H4 (cell line): ENCODE measurements at regions not wholly inside any gene's neighbourhood (a gene's known extent, or its start where the extent isn't known, plus 50 kb on each side); places are given as distances from the start of the nearest gene placed in this dataset.

Experiments
- DNase-seq: peaks from one replicate; pipeline ENCODE4 v3.0.0-alpha.2; 2015; ENCODE audit warnings: low spot score

DNA sequence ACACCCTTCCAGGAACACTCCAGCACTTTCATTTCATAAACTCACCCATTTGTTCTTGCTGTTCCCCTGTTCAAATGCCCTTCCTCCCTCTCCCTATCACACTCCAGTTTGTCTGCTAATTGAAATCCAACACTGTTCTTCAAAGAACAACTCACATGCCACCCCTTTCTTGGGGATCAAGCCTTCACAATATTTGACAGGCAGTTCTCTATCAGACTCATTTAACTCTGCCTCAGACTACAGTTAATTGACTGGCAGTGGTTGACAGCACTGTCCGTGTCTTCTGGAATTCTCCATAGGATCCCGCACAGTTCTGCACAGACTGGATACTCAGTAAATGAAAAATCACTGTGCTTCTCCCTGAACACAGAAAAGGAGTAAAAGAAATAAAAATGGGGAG, 87.8 kb downstream of the PMP22 start:
- no peak for DNase-seq

DNA sequence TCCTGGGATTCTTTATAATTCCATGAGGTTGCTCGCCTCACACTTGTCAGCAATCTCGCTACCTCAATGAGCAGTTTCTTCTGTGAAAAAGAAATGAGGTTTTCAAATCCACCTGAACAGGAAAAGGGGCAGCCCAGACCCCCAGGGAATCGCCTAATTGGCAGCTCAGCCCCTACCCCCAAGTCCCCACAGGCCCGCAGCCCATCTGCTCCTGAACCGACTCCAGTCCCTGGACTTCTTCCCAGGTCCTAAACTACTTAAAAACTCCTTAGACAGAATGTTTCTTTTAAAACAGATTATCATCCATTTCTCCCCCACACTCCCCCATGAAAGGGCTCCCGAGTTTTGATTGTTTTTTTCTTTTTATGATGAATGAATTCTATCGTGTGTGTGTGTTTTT, 89.8 kb downstream of the PMP22 start:
- DNase-seq, result no peak

DNA sequence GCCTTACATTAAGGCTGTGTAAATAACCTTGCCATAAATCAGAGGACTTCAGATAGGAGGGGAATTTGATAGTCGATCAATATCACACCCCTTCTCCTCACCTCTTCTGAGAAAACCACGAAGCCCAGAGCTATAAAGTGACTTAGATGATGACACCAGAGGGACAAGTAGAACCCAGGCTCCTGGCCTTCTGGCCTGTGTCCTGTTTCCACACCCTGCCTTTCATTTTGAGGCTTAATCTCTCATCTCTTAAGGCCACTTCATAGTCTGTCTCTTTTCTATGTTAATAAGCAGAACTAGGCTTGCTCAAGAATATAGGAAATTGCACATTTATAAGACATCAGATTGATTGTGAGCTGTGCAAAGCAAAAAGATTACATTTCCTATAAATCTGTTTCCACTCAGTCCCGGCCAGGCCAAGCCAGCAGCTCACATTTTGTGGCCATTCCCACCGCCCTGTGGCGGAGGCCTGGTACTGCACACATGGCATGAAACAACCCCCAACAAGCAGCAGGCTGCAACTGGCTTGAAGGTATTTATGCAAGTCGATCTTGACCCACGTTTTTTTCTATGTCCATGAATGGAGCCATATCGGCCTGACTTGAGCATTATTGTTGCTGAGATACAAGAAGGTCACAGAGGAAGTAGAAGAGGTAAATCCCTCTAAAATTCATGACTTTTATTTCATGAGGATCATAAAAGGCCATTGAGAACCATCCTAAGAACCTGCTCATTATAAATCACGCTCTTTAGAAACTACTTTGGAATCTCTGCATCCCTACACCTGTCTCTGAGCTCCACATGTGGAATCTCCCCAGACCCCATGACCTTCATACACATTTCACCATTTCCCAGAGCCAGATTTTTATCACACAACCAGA, 93.7 kb downstream of the PMP22 start:
- DNase-seq, result peak; percentile 74

DNA sequence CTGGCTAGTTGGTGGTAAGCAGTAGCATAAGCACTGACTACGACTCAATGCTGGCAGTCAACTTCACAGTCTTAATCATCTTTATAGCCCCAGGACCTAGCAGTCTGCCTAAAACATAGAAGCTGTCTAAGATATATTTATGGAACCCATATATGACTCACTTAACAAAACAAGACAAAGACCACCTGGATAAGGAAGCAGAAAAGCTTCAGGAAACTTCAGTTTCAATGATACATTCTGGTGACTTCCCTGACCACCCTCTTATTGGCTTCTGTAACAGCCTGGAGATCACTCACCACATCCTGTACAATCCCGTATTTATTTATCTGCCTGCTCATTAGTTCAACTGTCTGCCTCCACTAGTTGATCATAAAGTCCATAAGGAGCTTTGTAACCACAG, 95.5 kb downstream of the PMP22 start:
- peak; percentile 79 for DNase-seq

DNA sequence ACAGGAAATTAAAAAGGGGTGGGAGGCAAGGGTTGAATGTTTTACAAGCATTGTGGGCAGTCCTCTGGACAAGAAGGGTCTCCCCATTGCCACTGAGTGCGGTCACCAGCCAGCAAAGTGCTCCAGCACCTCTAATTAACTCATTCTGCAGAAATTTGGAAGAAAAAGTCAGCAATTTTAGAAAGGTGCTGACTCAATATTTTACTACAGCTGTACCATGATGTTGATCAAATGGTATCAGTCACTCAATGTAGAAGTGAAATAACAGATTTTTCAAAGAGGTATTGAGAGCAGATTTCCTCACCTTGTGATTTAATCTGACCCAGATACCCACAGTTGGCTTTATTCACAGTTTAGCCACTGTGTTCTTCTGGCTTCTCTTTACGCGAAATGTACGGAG, 96.7 kb downstream of the PMP22 start:
- DNase-seq, result no peak

DNA sequence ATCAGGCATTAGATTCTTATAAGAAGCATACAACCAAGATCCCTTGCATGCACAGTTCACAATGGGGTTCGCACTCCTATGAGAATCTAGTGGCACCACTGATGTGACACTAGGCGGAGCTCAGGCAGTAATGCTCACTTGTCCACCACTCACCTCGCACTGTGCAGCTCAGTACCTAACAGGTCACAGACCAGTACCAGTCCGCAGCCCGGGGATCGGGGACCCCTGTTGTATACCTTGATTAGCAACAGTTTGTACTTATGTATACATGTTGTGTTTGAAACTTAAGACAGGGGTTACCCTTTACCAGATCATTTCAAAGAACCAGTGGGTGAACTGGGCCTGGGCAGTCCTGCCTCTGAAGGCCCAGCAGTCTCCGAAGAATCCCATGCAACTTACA, 103.7 kb downstream of the PMP22 start:
- DNase-seq, result no peak

DNA sequence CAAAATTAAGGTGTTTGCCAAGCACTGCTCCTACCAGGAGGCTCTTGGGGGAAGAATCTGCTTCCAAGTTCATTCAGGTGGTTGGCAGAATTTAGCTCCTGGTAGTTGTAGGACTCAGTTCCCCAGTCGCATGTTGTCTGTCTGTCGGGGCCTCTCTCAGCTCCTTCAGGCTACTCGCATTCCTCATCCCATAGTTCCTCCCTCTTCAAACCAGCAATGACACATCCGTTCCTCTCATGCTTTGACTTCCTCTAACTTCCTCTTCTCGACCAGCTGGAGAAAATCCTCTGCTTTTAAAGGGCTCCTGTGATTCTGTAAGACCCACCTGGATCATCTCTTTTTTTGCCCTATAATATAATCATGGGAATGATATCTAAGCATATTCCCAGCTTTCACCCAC, 108.1 kb downstream of the PMP22 start:
- no peak for DNase-seq

DNA sequence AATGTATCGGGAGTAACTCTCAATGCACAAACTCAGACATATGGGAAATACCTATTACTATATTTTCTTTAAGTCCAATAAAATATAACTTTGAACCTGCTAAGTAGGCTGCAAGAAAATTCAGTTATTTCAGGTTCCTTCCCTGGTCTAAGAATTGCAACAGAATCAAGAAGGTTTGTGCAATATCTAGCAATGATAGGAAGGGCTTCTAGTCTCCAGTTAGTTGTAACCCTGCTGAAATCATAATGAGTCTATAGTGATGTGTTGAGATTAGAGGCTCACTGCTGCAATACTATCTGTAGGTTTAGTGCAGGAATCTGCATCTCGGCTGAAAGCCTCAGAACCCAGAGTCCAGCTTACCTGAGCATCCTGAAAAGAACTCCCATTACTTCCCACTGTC, 110.5 kb downstream of the PMP22 start:
- no peak for DNase-seq

DNA sequence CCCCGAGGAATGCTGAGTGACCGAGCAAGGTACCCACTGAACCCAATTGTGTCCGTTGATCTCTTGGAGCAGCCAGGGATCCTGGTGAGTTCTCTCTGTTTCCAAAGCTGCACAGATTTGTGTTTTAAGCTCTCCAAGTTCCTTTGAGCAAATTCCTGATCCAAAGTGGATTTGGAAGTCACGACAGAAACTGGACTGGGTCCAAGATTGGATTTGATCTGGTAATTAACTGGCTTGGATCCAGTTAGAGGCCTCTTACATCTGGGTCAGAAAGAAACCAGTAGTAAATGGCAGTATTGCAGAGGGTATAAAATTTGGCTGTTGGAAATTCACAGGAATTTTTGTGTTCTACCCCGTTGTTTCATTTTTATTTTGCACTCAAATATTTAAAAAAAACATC, 119.5 kb downstream of the PMP22 start:
- no peak for DNase-seq

DNA sequence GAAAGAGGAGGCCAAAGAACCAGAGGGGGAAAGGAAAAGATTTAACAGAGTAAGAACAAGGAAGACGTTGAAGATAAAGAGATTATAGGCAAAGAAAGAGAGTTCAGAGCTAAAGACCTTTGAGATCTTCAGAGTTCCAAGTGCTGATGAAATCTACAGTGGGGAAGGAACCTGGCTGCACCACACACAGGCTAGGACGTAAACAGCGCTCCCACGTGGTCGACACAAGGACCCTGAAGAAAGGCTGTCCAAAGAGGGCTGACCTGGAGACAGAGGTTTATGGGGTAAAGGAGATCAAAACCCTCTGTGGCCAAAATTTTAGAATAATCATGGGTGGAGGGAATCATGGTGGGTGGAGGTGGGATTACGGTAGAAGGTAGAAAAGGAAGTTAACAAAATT, 121.6 kb downstream of the PMP22 start:
- no peak for DNase-seq

DNA sequence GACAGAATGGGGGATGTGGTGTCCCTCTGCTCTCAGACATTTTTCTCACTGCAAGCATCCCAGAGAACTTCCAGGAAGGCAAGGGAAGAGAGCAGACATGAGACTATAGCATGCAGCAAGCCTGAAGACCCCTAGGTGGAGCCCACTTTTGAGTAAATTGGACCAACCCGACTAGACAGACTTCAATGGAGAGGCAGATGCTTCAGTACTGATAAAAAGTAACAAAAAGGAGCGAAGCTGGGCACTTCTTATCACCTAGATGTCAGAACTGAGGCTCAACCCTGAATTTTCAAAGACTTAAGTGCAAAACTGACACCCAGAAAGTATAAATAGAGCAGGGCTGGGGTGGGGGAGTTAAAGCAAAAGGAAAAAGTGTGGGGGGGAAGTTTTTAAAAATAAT, 130.8 kb downstream of the PMP22 start:
- DNase-seq, result no peak

DNA sequence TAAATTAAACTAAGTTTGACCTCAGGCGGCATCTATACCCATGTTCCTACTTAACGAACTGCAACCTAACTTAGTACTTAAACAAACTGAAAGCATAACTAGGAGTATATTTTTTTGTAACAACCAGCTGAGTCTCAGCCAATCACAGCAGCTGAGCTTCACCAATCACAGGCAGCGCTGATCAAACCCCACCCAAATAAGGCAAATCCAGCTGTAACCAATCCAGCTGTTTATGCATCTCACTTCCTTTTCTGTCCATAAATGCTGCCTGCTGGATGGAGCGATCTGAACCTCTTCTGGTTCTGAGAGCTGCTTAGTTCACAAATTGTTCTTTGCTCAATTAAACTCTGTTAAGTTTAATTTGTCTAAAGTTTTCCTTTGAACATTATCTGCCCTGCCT, 131.3 kb downstream of the PMP22 start:
- DNase-seq, result no peak

DNA sequence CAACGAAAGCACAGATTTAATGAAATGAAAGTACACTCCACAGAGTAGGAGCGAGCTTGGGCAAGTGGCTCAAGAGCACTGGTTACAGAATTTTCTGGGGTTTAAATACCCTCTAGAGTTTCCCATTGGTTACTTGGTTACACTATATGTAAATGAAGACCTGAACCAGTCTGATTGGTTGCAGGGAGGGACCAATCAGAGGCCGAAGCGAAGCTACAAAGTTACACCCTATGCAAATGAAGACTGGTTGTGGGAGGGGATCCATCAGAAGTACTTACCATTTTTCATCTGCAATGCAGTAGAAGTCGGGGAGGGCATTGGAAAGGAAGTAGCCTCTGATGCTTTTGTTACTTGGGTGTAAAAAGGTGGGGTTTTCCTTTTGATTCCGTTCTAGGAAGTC, 132.0 kb downstream of the PMP22 start:
- DNase-seq, result no peak

DNA sequence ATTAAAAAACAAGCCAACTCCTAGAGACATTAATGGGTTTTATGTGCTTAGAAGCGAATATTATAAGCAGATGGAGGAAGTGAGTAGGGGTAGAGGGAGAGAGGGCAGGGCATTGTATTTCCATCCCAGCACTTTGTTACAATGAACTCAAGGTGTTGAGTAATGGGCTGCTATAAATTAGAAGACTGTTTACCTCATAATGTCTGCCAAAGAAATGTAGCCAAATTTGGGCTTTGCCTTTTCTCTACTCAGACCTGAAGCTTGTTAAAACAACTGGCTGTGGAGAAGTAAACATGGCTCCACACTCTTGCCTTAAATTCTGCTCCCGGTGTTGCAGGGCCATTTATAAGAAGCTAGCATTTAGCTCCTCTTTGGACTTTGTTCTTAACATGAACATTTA, 134.7 kb downstream of the PMP22 start:
- no peak for DNase-seq

DNA sequence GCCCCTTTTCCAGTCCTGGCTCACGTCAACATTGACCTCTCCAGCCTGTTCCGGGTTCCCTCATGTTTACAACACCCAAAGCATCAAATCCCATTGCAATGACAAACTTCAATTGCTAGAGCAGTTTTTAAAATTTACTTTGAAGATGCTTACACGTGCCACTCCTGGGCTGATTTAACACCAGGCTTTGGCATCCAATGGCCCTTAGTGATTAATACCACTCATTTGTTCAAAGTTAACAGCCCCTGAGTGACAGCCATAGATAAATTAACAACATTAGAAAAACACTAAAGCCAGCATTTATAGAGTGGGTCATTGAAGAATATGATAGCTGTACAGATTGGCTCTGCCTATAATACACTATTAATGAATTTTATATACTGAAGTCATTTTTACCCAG, 135.1 kb downstream of the PMP22 start:
- DNase-seq, result no peak

DNA sequence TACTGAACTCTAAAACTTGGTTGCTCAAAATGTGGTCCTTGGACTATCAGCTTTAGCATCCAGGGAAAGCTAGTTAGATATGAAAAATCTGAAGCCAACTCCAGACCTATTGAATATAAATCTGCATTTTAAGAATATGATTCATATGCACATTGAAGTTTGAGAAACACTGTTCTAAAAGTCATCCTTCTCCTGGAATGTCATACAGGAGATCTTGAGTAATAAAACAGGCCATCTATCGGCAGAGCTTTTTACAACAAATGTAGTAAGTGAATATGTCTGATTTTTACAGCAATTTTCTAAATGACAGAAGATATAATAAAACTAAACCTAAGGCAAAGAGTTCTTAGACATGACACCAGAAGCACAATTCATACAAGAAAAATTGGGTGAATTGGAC, 140.4 kb downstream of the PMP22 start:
- no peak for DNase-seq

DNA sequence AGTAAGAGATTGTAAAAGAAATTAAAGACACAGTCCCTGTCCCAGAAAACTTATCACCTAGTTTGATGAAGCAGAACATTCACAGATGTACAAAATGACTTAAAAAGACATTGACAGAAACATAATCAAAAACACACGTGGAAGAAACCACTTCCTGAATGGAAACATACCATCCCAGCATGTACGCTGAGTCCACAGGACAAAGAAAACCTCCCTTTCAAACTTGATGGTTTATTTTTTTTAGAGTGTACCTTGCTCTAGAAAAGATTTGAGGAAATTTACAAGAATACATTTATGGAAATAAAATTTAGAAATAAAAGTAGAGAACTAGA, 140.9 kb downstream of the PMP22 start:
- DNase-seq, result no peak

DNA sequence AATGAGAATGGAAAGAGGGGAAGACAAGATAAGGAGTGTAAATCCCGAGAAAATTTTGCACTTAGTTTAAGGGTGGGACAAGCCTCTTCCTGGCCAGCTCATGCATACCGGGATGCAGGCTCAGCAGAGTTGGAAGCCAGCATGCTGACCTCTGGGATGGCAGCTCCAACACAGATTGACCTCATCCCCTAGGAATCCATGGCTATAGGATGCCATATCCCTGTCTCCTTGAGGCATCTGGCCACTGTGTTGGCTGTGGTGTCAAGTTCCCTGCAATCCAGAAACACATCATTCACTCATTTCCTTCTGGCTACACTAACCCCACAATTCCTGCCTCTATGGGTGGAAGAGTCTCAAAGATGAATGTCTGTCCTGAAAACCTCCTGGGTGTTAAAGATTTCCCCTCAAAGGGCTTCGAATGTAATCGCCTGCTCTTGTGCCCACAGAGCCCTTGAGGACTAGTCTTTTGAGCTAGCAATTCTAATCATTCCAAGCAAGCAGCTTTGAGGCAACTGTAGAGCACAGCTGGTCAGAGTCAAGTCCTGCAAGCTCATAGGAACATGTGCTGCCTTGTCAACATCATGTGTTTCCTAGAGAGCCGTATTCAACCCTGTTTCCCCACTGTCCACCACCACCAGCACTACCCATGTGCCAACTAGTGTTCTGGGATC, 141.4 kb downstream of the PMP22 start:
- DNase-seq, result peak; percentile 11

DNA sequence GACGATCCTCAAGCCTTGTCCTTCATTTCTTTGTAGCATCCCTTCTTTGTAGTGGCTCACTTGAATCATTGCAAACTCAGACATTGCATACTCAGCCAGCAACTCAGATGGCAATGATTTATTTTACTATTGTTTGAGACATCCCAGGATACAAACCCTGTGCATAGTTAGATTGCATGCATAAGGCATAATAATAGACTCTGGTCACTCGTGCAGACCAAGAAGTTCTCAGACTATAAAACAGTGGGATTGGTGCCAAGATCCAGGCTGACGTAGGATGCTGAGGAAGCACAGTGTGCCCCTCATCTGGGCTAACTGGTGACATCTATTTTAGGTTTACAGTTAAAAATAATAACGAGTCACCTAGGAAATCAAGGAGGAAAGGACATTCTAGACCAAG, 142.3 kb downstream of the PMP22 start:
- DNase-seq, result no peak

DNA sequence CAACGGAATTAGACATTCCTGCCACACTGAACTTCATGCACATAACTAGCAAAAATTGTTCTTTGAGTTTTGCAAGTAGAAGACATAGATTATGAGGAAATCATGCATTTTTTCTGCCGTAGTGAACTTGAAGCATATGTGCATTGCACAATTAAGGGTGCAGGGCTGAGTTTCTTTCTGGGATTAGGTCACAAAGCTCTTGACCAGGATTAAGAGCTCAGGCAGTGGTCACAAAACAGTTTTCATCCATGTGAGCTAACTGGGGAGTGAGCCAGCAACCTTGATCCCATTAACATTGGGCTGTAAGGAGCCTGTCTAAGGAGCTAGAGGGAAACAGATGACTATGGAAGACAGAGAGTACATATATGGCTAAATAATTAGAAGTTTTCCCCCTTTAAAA, 143.7 kb downstream of the PMP22 start:
- no peak for DNase-seq

DNA sequence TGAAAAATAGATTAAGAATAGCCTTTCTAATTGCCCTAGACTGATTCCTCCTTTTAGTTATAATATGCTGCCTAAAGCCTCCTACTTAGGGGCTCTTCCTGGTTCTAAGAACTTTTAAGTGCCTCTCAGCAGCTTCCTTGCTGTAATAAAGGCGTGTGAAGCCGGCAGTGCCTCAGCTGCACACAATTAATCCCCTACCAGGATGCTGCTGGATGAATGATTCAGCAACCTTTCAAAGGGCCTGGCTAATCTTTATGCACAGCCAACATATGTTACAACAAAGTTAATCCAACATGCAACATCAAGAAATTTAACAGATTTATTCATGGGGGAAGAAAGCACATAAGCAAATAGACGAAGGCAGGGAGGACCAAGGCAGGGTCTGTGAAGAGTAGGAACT, 145.2 kb downstream of the PMP22 start:
- no peak for DNase-seq

DNA sequence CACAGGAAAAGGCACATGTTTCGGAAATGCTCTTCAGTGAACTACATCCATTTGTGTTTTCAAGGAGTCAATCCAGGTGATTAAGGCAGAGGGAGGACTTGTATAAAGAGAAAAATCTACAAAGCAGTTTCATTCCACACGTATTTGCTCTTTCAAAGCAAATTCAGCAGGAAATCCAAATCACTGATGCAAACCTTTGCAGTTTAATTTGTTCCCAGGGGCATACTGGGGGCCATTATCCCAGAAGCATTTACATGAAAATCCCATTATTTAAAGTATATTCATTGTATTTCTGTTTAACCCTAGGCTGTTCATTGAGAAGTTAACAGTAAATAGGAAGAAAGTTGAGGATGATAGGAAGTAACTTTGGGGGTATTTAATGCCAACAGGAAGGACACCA, 147.9 kb downstream of the PMP22 start:
- no peak for DNase-seq

DNA sequence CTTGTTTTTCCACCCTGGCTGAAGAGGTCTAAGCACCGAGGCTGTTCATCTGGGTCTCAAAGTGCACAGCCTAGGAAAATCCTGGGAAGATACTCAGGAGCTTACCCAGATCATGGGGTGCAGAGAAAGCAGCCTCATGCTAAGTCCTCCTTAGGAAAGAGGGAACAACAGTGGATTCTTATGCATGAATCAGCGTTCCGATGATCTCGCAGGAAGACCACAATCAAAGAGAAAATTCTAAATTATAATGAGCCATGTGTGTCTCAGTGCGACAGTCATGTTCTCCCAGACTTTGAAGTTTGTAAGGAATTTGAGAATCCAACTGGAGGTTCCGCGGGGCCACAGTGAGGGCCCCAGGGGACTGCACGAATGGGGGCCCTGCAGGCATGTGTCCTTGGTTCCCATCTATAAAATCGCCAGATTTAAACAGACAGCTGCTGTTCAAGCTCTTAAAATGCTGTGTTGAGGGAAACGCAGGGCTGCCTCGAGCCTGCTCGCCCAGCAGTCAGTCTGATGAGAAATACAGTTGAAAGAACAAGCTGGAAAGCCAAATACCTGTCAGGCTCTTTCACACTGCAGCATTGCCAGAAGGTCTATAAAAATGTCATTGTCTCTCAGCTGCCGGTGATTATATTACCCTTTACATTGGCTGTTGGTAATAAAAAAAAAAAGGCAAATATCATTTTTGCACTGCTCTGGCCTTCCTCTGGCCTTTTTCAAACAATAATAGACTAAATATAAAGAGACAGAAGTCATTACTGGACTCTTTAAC, 152.1 kb downstream of the PMP22 start:
- DNase-seq, result no peak
